ENCODE measurements at regions not wholly inside any gene's neighbourhood (a gene's known extent, or its start where the extent isn't known, plus 50 kb on each side); places are given as distances from the start of the nearest gene placed in this dataset.

DNA sequence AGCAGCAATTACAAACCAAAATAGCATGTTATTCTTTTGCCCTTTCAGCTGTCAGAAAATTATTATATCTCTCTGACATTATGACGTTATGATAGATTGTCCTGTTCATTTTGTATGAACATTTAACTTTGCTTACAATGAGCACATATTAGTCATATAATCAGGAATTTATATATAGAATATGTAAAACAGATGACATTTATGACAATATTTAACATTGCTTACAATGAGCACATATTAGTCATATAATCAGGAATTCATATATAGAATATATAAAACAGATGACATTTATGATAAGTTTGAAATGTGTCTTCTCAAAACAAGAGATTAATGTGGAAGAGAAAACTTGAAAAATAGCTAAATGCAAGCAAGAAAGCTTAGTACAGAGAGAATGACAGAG lies 1180.2 kb downstream of the CDH12 start:
- no peaks in the 10 kb centered on the region for H3K9me3 ChIP-seq (ENCODE audit: low read depth)
- H3K9ac ChIP-seq = no peak overlapping the region
- no peak overlapping the region for H2AFZ ChIP-seq (replicated peaks)
- H4K20me1 ChIP-seq (ENCODE audit: low read depth) = no peaks in the 10 kb centered on the region
- H3K4me1 Mint-ChIP-seq = no peaks in the 10 kb centered on the region
- no peaks in the 10 kb centered on the region for H3K27me3 Mint-ChIP-seq (ENCODE audit: insufficient read depth, low read depth)
- H3K79me2 ChIP-seq (ENCODE audit: low read depth) = no peaks in the 10 kb centered on the region
- no peaks in the 10 kb centered on the region for H3K27me3 ChIP-seq
- H3F3A ChIP-seq (ENCODE audit: low read depth) = no peaks in the 10 kb centered on the region
- no peak overlapping the region for H3K4me3 Mint-ChIP-seq
- H3K4me1 ChIP-seq = no peaks in the 10 kb centered on the region
- no peaks in the 10 kb centered on the region for H3K36me3 Mint-ChIP-seq
- no peak for DNase-seq (ENCODE audit: low spot score)
- H3K36me3 ChIP-seq = no peaks in the 10 kb centered on the region
- TF ChIP-seq EZH2 (IDR thresholded peaks at IDR 0.05) (no peak), EZH2phosphoT487 (IDR thresholded peaks at IDR 0.05) (no peak)
- TF ChIP-seq, protein P1, sequence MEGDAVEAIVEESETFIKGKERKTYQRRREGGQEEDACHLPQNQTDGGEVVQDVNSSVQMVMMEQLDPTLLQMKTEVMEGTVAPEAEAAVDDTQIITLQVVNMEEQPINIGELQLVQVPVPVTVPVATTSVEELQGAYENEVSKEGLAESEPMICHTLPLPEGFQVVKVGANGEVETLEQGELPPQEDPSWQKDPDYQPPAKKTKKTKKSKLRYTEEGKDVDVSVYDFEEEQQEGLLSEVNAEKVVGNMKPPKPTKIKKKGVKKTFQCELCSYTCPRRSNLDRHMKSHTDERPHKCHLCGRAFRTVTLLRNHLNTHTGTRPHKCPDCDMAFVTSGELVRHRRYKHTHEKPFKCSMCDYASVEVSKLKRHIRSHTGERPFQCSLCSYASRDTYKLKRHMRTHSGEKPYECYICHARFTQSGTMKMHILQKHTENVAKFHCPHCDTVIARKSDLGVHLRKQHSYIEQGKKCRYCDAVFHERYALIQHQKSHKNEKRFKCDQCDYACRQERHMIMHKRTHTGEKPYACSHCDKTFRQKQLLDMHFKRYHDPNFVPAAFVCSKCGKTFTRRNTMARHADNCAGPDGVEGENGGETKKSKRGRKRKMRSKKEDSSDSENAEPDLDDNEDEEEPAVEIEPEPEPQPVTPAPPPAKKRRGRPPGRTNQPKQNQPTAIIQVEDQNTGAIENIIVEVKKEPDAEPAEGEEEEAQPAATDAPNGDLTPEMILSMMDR (IDR thresholded peaks at IDR 0.05) = no peak
- H3K4me3 ChIP-seq = no peak overlapping the region
- H3K27ac ChIP-seq = no peak overlapping the region
- H3K27ac Mint-ChIP-seq = no peak overlapping the region
- H3K9me3 Mint-ChIP-seq = no peaks in the 10 kb centered on the region
- no peak overlapping the region for H3K4me2 ChIP-seq

DNA sequence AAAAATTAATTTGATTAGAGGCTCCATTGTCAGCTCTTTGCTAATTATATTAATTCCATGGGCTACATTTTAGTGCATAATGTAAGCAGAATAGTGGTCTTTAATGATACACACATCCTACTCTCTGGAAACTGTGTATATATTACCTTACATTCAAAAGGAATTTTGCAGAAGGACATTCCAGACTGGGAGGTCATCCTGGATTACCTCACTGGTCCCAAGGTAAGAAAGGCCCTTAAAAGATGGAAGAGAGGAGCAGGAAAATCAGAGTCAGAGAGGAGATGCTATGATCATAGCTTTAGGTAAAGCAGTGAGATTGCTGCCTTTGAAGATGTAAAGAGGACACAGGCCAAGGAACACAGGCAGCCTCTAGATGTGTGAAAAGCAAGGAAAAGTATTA lies 1180.8 kb downstream of the CDH12 start:
- H3K27me3 Mint-ChIP-seq (ENCODE audit: insufficient read depth, low read depth) = no peaks in the 10 kb centered on the region
- H3K9me3 Mint-ChIP-seq = no peaks in the 10 kb centered on the region
- Histone ChIP-seq H3K79me2 (ENCODE audit: low read depth) (no peaks in the 10 kb centered on the region), H3K9ac (no peak overlapping the region), H3K4me3 (no peak overlapping the region), H3K36me3 (no peaks in the 10 kb centered on the region), H3K27ac (no peak overlapping the region), H3F3A (ENCODE audit: low read depth) (no peaks in the 10 kb centered on the region), H2AFZ (replicated peaks) (no peak overlapping the region), H3K9me3 (ENCODE audit: low read depth) (no peaks in the 10 kb centered on the region), H3K4me1 (no peaks in the 10 kb centered on the region), H3K4me2 (no peak overlapping the region), H4K20me1 (ENCODE audit: low read depth) (no peaks in the 10 kb centered on the region), H3K27me3 (no peaks in the 10 kb centered on the region)
- TF ChIP-seq, protein P1 (IDR thresholded peaks at IDR 0.05) = no peak
- no peak for TF ChIP-seq EZH2phosphoT487 (IDR thresholded peaks at IDR 0.05)
- TF ChIP-seq EZH2 (IDR thresholded peaks at IDR 0.05) = no peak
- H3K36me3 Mint-ChIP-seq = no peaks in the 10 kb centered on the region
- no peak overlapping the region for H3K4me3 Mint-ChIP-seq
- DNase-seq (ENCODE audit: low spot score) = no peak
- H3K27ac Mint-ChIP-seq = no peak overlapping the region
- H3K4me1 Mint-ChIP-seq = no peaks in the 10 kb centered on the region

DNA sequence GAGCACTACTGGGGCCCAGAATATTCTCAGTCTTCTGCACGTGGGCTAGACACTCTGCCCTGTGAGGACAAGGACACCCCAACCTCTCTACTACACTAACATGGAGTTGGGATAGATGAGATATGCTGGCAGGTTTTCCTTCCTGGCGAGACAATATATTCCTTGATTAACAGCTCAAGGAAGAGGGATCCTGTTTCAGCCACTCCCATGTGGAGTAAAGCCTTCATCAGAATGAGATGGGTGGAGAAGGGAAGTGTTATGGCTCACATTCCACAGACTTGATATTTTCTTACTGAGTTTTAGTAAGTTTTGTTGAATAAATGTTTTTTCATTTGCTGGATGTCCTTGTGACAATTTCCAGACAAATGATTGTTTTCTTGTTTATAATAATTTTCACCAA lies 1187.6 kb downstream of the CDH12 start:
- Histone ChIP-seq H3K9me3 (ENCODE audit: low read depth) (no peaks in the 10 kb centered on the region), H3K27ac (no peak overlapping the region), H3K4me1 (no peaks in the 10 kb centered on the region), H3K9ac (no peak overlapping the region), H3K4me3 (no peak overlapping the region), H3K27me3 (no peaks in the 10 kb centered on the region), H3K36me3 (no peaks in the 10 kb centered on the region), H4K20me1 (ENCODE audit: low read depth) (no peaks in the 10 kb centered on the region), H3K4me2 (no peak overlapping the region), H3K79me2 (ENCODE audit: low read depth) (no peaks in the 10 kb centered on the region), H3F3A (ENCODE audit: low read depth) (no peaks in the 10 kb centered on the region), H2AFZ (replicated peaks) (no peak overlapping the region)
- H3K4me1 Mint-ChIP-seq = no peaks in the 10 kb centered on the region
- H3K27me3 Mint-ChIP-seq (ENCODE audit: insufficient read depth, low read depth) = peaks cover 2% of the 10 kb centered on the region
- DNase-seq (ENCODE audit: low spot score) = no peak
- no peak overlapping the region for H3K4me3 Mint-ChIP-seq
- no peak overlapping the region for H3K27ac Mint-ChIP-seq
- H3K36me3 Mint-ChIP-seq = no peaks in the 10 kb centered on the region
- TF ChIP-seq EZH2phosphoT487 (IDR thresholded peaks at IDR 0.05) = no peak
- TF ChIP-seq, protein P1 (IDR thresholded peaks at IDR 0.05) = no peak
- no peak for TF ChIP-seq EZH2 (IDR thresholded peaks at IDR 0.05)
- H3K9me3 Mint-ChIP-seq = peaks cover 14% of the 10 kb centered on the region

DNA sequence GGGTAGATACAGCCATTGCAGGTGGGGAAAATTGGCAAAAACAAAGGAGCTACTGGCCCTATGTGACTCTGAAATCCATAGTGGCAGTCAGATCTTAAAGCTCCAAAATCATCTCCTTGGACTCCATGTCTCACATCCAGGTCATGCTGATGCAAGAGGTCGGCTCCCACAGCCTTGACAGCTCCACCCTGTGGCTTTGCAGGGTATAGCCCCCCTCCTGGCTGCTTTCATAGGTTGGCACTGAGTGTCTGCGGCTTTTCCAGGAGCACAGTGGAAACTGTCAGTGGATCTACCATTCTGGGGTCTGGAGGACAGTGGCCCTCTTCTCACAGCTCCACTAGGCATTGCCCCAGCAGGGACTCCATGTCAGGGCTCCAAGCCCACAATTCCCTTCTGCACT lies 1190.1 kb downstream of the CDH12 start:
- H3K4me2 ChIP-seq = no peak overlapping the region
- H3K4me1 ChIP-seq = no peaks in the 10 kb centered on the region
- no peaks in the 10 kb centered on the region for H3K36me3 Mint-ChIP-seq
- peaks cover 2% of the 10 kb centered on the region for H3K27me3 Mint-ChIP-seq (ENCODE audit: insufficient read depth, low read depth)
- no peaks in the 10 kb centered on the region for H3K36me3 ChIP-seq
- no peak overlapping the region for H3K9ac ChIP-seq
- no peaks in the 10 kb centered on the region for H3F3A ChIP-seq (ENCODE audit: low read depth)
- DNase-seq (ENCODE audit: low spot score) = no peak
- H3K4me3 ChIP-seq = no peak overlapping the region
- peaks cover 14% of the 10 kb centered on the region for H3K9me3 Mint-ChIP-seq
- no peak overlapping the region for H3K27ac Mint-ChIP-seq
- no peaks in the 10 kb centered on the region for H3K79me2 ChIP-seq (ENCODE audit: low read depth)
- no peaks in the 10 kb centered on the region for H3K9me3 ChIP-seq (ENCODE audit: low read depth)
- no peaks in the 10 kb centered on the region for H3K27me3 ChIP-seq
- H4K20me1 ChIP-seq (ENCODE audit: low read depth) = no peaks in the 10 kb centered on the region
- H2AFZ ChIP-seq (replicated peaks) = no peak overlapping the region
- H3K4me3 Mint-ChIP-seq = no peak overlapping the region
- no peak overlapping the region for H3K27ac ChIP-seq
- TF ChIP-seq EZH2 (IDR thresholded peaks at IDR 0.05) = no peak
- TF ChIP-seq, protein P1 (IDR thresholded peaks at IDR 0.05) = peak; percentile 20
- TF ChIP-seq EZH2phosphoT487 (IDR thresholded peaks at IDR 0.05) = no peak
- no peaks in the 10 kb centered on the region for H3K4me1 Mint-ChIP-seq

Measured in neural progenitor cell (in vitro differentiated cells).